CD14-positive monocyte (primary cell): ENCODE measurements at regions not wholly inside any gene's neighbourhood (a gene's known extent, or its start where the extent isn't known, plus 50 kb on each side); places are given as distances from the start of the nearest gene placed in this dataset.

ENCODE experiments used
- DNase-seq, 3 donors: peaks; one replicate each; pipeline ENCODE4 v3.0.0-alpha.2; 2011 to 2022
- H2AFZ ChIP-seq: 2 replicates; pipeline ENCODE4 v1.6.0; 2012; ENCODE audit warnings: mild to moderate bottlenecking, low read depth, low read length, inconsistent platforms; ENCODE audit not compliant: insufficient read depth, poor library complexity, severe bottlenecking
- H3K27ac ChIP-seq, 2 donors: 1 replicate in 1 of 2; 2 replicates in 1 of 2; pipeline ENCODE4 v1.5.1; 2012 to 2013; ENCODE audit warnings: low read length in 2 of 2, control low read depth in 1 of 2, inconsistent platforms in 1 of 2, low read depth in 1 of 2, mild to moderate bottlenecking in 1 of 2
- H3K27me3 ChIP-seq, 2 donors: one replicate each; pipeline versions ENCODE4 v1.6.0 to v1.6.1; 2011 to 2013; ENCODE audit warnings: low read length in 2 of 2; ENCODE audit not compliant: control insufficient read depth in 2 of 2, insufficient read depth in 2 of 2
- H3K36me3 ChIP-seq, 2 donors: replicated peaks in 1 of 2; 1 replicate in 1 of 2; 2 replicates in 1 of 2; pipeline versions ENCODE4 v1.5.1 to v1.6.1; 2012 to 2013; ENCODE audit warnings: low read length in 2 of 2, control low read depth in 1 of 2, inconsistent platforms in 1 of 2, mild to moderate bottlenecking in 1 of 2; ENCODE audit not compliant: insufficient read depth in 2 of 2, control insufficient read depth in 1 of 2
- H3K4me1 ChIP-seq, 2 donors: 1 replicate in 1 of 2; 2 replicates in 1 of 2; pipeline versions ENCODE4 v1.5.1 to v1.6.1; 2012 to 2013; ENCODE audit warnings: low read length in 2 of 2, control low read depth in 1 of 2, inconsistent platforms in 1 of 2, mild to moderate bottlenecking in 1 of 2, moderate library complexity in 1 of 2; ENCODE audit not compliant: insufficient read depth in 2 of 2, control insufficient read depth in 1 of 2
- H3K4me2 ChIP-seq: replicated peaks from 2 replicates; pipeline ENCODE3; 2012; ENCODE audit warnings: low read length, moderate library complexity, mild to moderate bottlenecking; ENCODE audit not compliant: poor library complexity, severe bottlenecking; ENCODE audit errors: extremely low read depth
- H3K4me3 ChIP-seq, 3 experiments: fragments of 200-600 bp in 1 of 3; sonication (generic) in 1 of 3; replicated peaks in 1 of 3; 1 replicate in 2 of 3; 2 replicates in 1 of 3; pipeline ENCODE4 v1.5.1; 2011 to 2013; ENCODE audit warnings: low read length in 3 of 3, mild to moderate bottlenecking in 3 of 3, control low read depth in 2 of 3, low read depth in 2 of 3, inconsistent platforms in 1 of 3, moderate library complexity in 1 of 3
- H3K79me2 ChIP-seq: 2 replicates; pipeline ENCODE4 v1.6.0; 2012; ENCODE audit warnings: mild to moderate bottlenecking, control low read depth, inconsistent platforms, low read length, moderate library complexity; ENCODE audit not compliant: insufficient read depth
- H3K9ac ChIP-seq: 2 replicates; pipeline ENCODE4 v1.6.0; 2017; ENCODE audit warnings: low read length, mild to moderate bottlenecking; ENCODE audit not compliant: insufficient read depth, poor library complexity, severe bottlenecking
- H3K9me3 ChIP-seq, 2 donors: replicated peaks in 1 of 2; 1 replicate in 1 of 2; 2 replicates in 1 of 2; pipeline versions ENCODE4 v1.5.1 to v1.6.1; 2012 to 2013; ENCODE audit warnings: low read length in 2 of 2, control low read depth in 1 of 2; ENCODE audit not compliant: control insufficient read depth in 1 of 2, insufficient read depth in 1 of 2
- H4K20me1 ChIP-seq: 2 replicates; pipeline ENCODE4 v1.6.0; 2012; ENCODE audit warnings: mild to moderate bottlenecking, low read length, control low read depth, moderate library complexity; ENCODE audit not compliant: insufficient read depth
- H3K27ac Mint-ChIP-seq, 7 donors: one replicate each; pipeline ENCODE4 v1.8.0; 2020; ENCODE audit warnings: mild to moderate bottlenecking in 7 of 7, mixed read lengths in 7 of 7, moderate library complexity in 6 of 7, inconsistent platforms in 2 of 7
- H3K27me3 Mint-ChIP-seq, 3 donors: one replicate each; pipeline ENCODE4 v1.8.0; 2021 to 2022; ENCODE audit warnings: low read depth in 3 of 3, mild to moderate bottlenecking in 3 of 3, mixed read lengths in 3 of 3, moderate library complexity in 3 of 3, inconsistent platforms in 1 of 3
- H3K36me3 Mint-ChIP-seq, 2 donors: one replicate each; pipeline ENCODE4 v1.8.0; 2020; ENCODE audit warnings: mixed read lengths in 2 of 2, inconsistent platforms in 1 of 2, mild to moderate bottlenecking in 1 of 2
- H3K4me1 Mint-ChIP-seq: one replicate; pipeline ENCODE4 v1.8.0; 2020; ENCODE audit warnings: mild to moderate bottlenecking, mixed read lengths
- H3K4me3 Mint-ChIP-seq, 2 donors: one replicate each; pipeline ENCODE4 v1.8.0; 2020; ENCODE audit warnings: mild to moderate bottlenecking in 2 of 2, mixed read lengths in 2 of 2, moderate library complexity in 1 of 2
- H3K9me3 Mint-ChIP-seq, 7 donors: one replicate each; pipeline ENCODE4 v1.8.0; 2020 to 2022; ENCODE audit warnings: mixed read lengths in 7 of 7, mild to moderate bottlenecking in 6 of 7, moderate library complexity in 6 of 7, inconsistent platforms in 2 of 7
- WGBS: methylation state at CpG from one replicate; pipeline ENCODE4 v1.1.5; 2013; ENCODE audit warnings: missing lambda C conversion rate; ENCODE audit not compliant: insufficient coverage; 5-methylcytosine and 5-hydroxymethylcytosine counted together
- intact Hi-C, 2 donors: fragments of 100-400 bp; cut with micrococcal nuclease; formaldehyde crosslinking; loops; one replicate each; pipeline versions ENCODE4 v1.15.0 to v1.15.1; 2023
- TF ChIP-seq, protein P1 (sequence below): fragments of 200-600 bp; IDR thresholded peaks from one replicate; pipeline ENCODE4 v1.8.0; 2022; ENCODE audit warnings: antibody characterized with exemption, mild to moderate bottlenecking

DNA sequence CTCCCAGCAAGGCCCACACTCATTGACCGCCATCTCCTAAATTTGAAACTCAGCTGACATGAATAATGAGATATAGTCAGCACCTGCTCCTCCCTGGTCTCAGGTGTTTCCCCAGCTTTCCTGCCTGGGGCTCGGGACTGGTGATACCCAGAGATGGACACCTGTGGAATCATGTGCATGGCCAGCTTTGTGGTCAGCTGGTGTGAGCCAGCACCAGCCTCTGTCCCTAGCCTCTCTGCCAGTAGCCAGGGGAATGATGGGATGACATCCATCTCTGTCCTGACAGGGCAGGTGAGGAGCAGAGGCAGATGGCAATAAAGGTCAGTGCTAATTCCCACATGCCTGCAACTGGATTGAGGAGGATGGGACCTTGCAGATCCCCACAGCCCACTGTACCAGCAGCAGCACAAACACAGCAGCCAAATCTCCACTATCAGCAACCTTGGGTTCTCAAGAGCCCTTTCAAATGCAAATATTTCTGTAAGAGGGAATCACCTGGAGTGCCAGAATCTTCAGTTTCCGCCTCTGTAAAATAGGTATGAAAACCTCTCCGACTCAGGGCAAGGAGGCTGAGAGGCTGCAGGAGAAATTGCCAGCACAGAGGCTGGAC lies 329.2 kb upstream of the ZMIZ1 start:
- Histone ChIP-seq H4K20me1 (no peaks in the 10 kb centered on the region), H3K27me3 (no peaks in the 10 kb centered on the region), H2AFZ (no peak overlapping the region), H3K9me3 (no peaks in the 10 kb centered on the region), H3K9ac (no peak overlapping the region), H3K4me3 (no peak overlapping the region), H3K79me2 (no peaks in the 10 kb centered on the region), H3K4me2 (no peak overlapping the region), H3K36me3 (no peaks in the 10 kb centered on the region), H3K27ac (no peak overlapping the region), H3K4me1 (peaks cover 22 to 23% of the 10 kb centered on the region in 2 donors)
- WGBS, result 89% methylated on average over 3 of the region's 4 CpGs
- TF ChIP-seq, protein P1, sequence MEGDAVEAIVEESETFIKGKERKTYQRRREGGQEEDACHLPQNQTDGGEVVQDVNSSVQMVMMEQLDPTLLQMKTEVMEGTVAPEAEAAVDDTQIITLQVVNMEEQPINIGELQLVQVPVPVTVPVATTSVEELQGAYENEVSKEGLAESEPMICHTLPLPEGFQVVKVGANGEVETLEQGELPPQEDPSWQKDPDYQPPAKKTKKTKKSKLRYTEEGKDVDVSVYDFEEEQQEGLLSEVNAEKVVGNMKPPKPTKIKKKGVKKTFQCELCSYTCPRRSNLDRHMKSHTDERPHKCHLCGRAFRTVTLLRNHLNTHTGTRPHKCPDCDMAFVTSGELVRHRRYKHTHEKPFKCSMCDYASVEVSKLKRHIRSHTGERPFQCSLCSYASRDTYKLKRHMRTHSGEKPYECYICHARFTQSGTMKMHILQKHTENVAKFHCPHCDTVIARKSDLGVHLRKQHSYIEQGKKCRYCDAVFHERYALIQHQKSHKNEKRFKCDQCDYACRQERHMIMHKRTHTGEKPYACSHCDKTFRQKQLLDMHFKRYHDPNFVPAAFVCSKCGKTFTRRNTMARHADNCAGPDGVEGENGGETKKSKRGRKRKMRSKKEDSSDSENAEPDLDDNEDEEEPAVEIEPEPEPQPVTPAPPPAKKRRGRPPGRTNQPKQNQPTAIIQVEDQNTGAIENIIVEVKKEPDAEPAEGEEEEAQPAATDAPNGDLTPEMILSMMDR, result no peak
- peaks cover 27% of the 10 kb centered on the region for H3K4me1 Mint-ChIP-seq
- DNase-seq, result no peak
- intact Hi-C loops, result loop anchor here in 1 of 2 donors (10.0 kb wide), 1 partner anchor 695 kb away; no protein-coding TSS in a partner anchor
- no peaks in the 10 kb centered on the region for H3K9me3 Mint-ChIP-seq
- no peaks in the 10 kb centered on the region for H3K36me3 Mint-ChIP-seq
- H3K27me3 Mint-ChIP-seq, result peaks cover 3 to 6% (median 6%) of the 10 kb centered on the region in 3 donors
- H3K4me3 Mint-ChIP-seq, result no peak overlapping the region
- H3K27ac Mint-ChIP-seq, result no peak overlapping the region

- DNase-seq, result no peak
- intact Hi-C loops, result loop anchor here in 1 of 2 donors (10.0 kb wide), 1 partner anchor 696 kb away; no protein-coding TSS in a partner anchor
- no peaks in the 10 kb centered on the region for H3K36me3 ChIP-seq
- peaks cover 3 to 10% (median 6%) of the 10 kb centered on the region in 3 donors for H3K27me3 Mint-ChIP-seq
- H3K79me2 ChIP-seq, result no peaks in the 10 kb centered on the region
- H3K4me1 Mint-ChIP-seq, result peaks cover 27% of the 10 kb centered on the region
- no peaks in the 10 kb centered on the region for H4K20me1 ChIP-seq
- no peak overlapping the region for H2AFZ ChIP-seq
- no peak overlapping the region for H3K4me3 ChIP-seq
- no peak overlapping the region for H3K27ac ChIP-seq
- TF ChIP-seq, protein P1, result no peak
- H3K9me3 ChIP-seq, result no peaks in the 10 kb centered on the region
- no peaks in the 10 kb centered on the region for H3K9me3 Mint-ChIP-seq
- peaks cover 22 to 23% of the 10 kb centered on the region in 2 donors for H3K4me1 ChIP-seq
- H3K9ac ChIP-seq, result no peak overlapping the region
- 10% methylated on average over 3 of the region's 5 CpGs for WGBS
- peak overlapping the region in 1 of 7 donors; percentile 63 for H3K27ac Mint-ChIP-seq
- H3K4me3 Mint-ChIP-seq, result peak overlapping the region in 1 of 2 donors; percentile 7
- no peaks in the 10 kb centered on the region for H3K36me3 Mint-ChIP-seq
- no peak overlapping the region for H3K4me2 ChIP-seq
- H3K27me3 ChIP-seq, result no peaks in the 10 kb centered on the region
Measured at GRCh38 chr10:78740976-78741915, 327.5 kb upstream of the ZMIZ1 start.
